ENCODE measurements at regions not wholly inside any gene's neighbourhood (a gene's known extent, or its start where the extent isn't known, plus 50 kb on each side); places are given as distances from the start of the nearest gene placed in this dataset.
"Not testable (repeated sequence)": the region's sequence is repeated elsewhere in the genome, so short reads cannot be mapped to it uniquely, and the experiment has no call there.

DNA sequence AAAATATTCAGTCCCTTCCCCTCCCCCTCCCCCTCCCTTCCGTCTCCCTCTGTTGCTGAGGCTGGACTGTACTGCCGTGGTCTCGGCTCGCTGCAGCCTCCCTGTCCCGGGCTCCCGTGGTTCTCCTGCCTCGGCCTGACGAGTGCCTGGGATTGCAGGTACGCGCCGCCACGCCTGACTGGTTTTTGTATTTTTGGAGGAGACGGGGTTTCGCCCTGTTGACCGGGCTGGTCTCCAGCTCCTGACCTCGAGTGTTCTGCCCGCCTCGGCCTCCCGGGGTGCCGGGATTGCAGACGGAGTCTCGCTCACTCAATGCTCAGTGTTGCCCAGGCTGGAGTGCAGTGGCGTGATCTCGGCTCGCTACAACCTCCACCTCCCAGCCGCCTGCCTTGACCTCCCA is 135.5 kb upstream of the PROKR2 start:
- DNase-seq = not testable (repeated sequence)

DNA sequence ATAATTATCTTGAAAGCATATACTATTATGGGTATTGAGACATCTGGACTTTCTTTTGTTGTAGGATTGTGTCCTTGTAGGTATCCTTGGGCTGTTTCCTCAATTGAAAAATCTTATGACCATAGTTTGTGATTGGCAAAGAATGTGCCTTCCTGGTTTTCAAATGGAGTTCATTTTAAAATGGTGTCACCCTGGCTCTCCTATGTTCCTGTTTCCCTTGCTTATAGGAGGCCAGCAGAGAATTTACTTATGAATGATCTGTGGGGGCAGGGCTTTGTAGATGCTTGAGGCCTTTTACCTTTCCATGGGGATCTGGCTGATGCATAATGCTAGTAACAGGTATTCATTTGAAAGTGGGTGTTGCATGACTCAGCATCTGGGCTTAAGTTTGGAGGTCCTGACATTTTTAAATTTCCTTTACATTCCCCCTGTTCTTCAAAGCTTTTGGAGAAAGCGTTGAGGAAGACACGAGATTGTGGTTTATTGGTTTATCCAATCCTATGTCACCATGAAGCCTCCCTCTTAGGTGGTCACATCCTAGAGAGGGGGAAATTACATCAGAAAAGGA is 135.0 kb upstream of the PROKR2 start:
- no peak for DNase-seq

- DNase-seq = peak; percentile 15
These were observed 131.8 kb upstream of the PROKR2 start for GRCh38 chr20:5448449-5449118.

- no peak for DNase-seq
These were observed 130.4 kb upstream of the PROKR2 start for GRCh38 chr20:5447188-5447587.

DNA sequence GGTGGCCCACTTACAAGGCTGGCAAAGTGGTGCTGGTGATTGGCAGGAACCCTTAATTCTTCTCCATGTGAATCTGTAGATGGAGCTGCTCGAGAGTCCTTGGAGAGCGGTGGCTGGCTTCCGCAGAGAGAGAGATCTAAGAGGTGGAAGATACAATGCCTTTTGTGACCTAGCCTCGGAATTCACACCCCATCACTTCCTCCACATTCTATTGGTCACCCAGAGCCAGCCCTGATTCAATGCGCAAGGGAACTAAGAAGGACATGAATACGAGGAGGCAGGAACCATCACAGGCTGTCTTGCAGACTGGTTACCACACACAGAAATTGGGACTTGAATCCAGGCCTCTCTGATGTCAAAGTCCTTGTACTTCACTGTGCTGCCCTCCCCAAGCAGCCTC is 128.9 kb upstream of the PROKR2 start:
- no peak for DNase-seq

- no peak for DNase-seq
These were observed 125.3 kb upstream of the PROKR2 start for GRCh38 chr20:5442101-5442500.

DNA sequence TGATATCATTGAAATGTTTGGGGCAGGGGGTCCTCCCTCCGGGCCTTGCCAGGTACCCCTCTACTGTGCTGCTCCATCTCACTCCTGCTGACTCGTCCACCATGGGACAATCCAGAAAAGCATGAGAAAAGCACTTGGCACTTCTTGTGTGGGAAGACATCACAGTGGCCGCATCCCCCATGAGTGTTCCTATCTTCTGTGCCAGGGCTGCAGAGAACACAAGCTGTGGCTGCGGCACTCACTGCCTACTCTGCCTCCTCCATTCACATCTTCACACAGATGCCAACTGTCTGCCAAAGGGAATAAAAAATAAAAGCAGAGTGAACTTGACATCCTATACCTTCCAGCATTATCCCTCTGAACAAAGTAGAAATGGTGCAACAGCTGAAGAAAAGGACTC is 117.4 kb upstream of the PROKR2 start:
- DNase-seq = no peak

GRCh38 chr20:5433352-5433751 is 116.6 kb upstream of the PROKR2 start:
- DNase-seq = no peak

DNA sequence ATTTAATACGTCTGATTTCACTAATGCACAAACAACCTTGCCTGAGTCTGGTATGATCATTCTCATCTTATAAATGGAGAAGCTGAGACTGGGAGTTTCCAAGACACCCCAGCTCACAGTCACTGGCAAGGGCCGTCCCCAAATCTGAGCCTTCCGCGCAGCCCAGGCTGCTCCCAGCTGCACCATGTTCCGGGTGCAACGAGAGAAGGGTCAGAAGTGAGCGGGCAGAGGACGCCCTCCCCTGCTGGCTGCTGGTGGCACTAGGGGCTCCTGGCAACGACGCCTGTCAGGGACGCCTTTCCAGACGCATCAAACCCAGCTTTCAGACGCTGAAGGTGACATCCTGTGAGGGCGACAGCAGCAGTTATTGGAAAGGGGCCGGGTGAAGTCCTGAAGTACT is 115.3 kb upstream of the PROKR2 start:
- no peak for DNase-seq

GRCh38 chr20:5430670-5431069 is 113.9 kb upstream of the PROKR2 start:
- DNase-seq = no peak

GRCh38 chr20:5426026-5426425 is 109.3 kb upstream of the PROKR2 start:
- no peak for DNase-seq

GRCh38 chr20:5416086-5416485 is 99.3 kb upstream of the PROKR2 start:
- DNase-seq = no peak

DNA sequence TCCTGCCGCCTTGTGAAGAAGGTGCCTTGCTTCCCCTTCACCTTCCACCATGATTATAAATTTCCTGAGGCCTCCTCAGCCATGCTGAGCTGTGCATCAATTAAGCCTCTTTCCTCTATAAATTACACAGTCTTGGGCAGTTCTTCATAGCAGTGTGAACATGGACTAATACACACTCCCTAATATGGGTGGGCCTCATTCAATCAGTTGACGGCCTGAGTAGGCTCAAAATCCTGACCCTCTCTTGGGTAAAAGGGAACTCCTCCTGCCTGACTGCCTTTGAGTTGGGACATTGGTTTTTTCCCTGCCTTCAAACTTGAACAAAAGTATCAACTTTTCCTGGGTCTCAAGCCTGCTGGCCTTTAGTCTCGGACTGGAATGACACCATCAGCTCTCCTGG is 96.6 kb upstream of the PROKR2 start:
- no peak for DNase-seq

- no peak for DNase-seq
These were observed 93.7 kb upstream of the PROKR2 start for GRCh38 chr20:5410470-5410869.

- no peak for DNase-seq
These were observed 86.3 kb upstream of the PROKR2 start for GRCh38 chr20:5402903-5403531.

DNA sequence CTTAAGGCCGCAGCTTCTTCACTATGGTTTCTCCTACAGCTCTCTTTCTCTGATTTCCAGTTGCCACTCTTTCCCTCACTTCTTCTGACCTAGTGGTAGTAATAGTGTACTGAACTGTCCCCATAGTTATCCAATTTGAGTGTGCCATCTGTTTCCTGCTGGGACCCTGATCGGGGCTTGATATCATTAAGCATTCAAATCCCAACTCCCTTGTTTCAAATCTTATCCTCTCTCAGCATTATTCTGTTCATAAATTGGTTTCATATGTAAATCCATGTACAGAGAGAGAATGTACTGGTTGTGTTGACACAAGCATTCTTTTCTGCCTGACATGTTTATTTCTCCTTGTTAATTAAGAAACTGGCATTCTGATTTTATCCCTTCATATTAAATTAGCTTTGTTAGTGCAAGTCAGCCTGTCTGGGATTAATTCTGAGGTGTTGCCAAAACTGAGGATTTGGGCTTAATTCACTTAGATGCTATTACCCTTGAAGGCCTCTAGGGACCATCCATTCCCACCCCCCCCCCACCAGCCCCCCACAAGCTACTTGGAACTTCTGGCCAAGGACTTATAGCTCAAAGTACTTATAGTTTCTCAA is 84.6 kb upstream of the PROKR2 start:
- DNase-seq = no peak

GRCh38 chr20:5400164-5400762 is 83.5 kb upstream of the PROKR2 start:
- DNase-seq = no peak

GRCh38 chr20:5397393-5397792 is 80.6 kb upstream of the PROKR2 start:
- DNase-seq = no peak

GRCh38 chr20:5395932-5396727 is 79.4 kb upstream of the PROKR2 start:
- DNase-seq = no peak

DNA sequence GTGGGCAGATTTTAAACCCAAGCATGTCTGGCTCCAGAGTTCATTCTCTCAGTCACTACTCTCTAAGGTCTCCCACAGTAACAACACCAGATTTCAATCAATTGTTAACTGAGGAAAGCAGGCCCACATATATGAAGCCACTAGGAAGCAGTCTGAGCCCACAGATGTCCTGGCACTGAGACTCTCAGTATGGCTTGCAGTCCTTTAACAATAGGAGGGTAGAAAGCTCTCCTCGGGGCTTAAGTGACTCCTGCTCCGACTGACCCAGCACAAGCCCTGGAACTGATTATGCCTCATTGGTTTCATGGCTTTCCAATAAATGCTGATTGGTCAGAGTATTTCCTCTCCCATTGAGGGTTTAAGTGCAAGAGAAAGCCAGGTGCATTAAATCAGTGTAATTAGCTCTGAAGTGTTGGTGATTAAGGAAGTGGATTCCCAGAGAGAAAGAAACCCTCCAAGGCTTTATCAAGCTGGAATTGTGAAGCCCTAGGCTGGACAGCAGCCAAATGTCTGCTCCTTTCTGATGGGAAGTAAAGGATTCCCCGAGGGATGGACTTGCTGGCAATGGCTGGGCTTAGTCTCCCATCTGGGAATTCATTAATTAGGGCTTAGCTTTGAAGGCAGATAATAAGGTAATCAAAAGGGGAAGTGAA is 76.6 kb upstream of the PROKR2 start:
- no peak for DNase-seq

DNA sequence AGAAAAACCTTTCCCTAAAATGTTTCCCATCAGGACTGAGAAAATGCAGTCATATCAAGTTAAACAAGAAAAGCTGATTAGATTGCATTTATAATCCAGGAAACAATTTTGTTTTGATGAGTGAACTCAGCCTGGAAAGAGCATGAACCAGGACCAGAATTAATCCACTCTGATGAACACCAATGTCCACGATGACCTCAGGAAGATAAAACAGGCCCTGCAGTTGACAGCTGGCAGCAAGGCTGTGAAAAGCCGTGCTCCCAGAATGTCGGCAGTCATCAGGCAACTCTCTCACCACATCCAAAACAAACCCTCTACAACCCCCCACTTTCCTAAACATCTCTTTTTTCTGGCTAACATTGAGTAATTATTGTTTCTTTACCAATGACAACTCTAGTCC is 74.0 kb upstream of the PROKR2 start:
- DNase-seq = no peak

DNA sequence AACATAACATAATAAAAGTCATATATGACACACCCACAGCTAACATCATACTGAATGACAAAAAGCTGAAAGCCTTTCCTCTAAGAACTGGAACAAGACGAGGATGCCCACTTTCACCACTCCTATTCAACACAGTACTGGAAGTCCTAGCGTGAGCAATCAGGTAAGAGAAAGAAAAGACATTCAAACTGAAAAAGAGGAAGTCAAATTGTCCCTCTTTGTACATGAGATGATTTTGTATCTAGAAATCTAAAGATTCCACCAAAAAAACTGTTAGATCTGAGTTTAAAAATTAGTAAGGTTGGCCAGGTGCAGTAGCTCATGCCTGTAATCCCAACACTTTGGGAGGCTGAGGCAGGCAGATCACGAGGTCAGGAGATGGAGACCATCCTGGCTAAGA is 70.1 kb upstream of the PROKR2 start:
- not testable (repeated sequence) for DNase-seq
